ENCODE measurements at regions not wholly inside any gene's neighbourhood (a gene's known extent, or its start where the extent isn't known, plus 50 kb on each side); places are given as distances from the start of the nearest gene placed in this dataset.

DNA sequence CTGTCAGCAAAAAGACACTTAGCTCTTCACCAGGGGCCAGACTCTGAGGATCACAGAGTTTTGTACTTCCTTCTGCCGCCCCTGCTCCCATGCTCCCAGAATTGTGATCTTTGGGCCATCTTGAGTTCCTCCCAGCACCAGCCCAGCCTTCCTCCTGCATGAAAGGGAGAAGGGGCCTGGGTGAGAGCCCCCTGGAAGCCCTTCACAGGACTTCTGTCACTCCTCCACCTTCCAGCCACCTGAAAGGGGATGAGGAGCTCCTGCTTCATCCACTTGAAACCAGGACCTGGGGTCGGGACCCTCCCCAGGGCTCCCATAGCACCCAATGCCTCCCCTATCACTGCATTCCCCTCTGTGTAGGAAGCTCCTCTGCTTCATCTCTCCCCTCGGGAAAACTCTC is 174.2 kb downstream of the BUD13 start:
- DNase-seq: no peak

DNA sequence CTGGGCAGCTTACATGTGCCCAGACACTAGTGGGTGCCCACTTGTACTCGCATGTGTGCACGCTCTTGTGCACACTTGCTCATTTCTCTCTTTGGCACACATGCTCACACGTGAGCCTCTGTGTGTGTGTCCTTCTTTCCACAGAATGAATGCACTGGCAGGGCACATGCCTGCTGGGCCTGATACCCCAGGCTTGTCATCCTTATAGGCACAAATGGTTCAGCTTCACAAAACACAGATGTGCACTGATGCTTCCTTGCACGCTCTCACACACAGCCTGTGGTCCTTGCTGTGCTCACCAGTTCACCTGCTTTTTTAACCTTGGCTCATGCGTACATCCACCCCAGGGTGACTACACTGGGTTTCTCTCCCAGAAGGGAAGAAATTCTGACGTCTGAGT is 174.8 kb downstream of the BUD13 start:
- DNase-seq: no peak

- DNase-seq: no peak
These were observed 176.2 kb downstream of the BUD13 start for GRCh38 chr11:116596346-116597260.

DNA sequence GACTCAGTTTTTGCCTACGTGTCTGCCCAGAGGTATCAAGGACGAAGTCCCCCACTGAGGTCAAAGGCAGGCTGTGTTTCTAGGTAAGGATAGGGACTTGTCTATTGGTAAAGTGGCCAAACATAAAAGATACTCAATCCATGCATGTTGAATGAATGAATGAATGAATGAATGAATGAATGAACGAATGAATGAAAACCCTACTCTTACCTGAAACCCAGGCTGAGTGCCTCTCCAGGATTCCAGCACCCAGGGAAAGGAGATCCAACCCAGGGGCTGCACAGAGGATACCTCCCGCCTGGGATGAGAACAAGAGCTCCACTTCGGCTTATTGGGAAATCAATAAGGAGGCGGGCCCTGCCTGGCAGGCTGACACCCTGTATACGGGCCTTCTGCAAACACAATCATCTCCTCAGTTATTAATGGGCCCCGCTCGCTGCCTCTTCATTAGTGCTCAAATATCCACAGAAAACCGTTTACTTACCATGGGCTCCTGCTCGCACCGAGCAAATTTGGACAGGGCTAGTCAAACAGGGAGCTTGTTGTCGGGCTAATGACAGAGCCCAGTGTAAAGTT is 177.4 kb downstream of the BUD13 start:
- DNase-seq: no peak

GRCh38 chr11:116590844-116591570 is 181.8 kb downstream of the BUD13 start:
- DNase-seq: no peak

DNA sequence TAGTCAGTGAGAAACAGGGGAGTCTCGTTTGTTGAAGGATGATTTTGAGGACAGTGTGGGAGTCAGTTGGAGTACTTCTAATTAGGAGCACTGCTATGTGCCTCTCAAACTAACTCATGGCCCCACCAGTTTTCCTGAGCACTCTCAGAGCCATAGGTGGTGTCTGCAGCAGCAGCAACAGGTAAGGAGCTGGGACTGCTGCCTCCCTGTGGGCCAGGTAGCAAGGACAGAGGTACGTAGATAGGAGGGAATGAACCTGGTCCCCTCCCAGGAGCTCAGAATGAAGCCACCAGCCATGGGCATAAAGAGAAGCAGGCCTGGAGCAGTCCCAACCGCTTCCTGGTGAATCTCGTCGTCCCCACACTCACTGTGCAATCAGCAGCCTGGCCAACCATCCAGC is 183.4 kb downstream of the BUD13 start:
- DNase-seq: no peak

- DNase-seq: no peak
These were observed 186.4 kb downstream of the BUD13 start for GRCh38 chr11:116586392-116586791.

GRCh38 chr11:116582571-116582970 is 190.2 kb downstream of the BUD13 start:
- no peak for DNase-seq

DNA sequence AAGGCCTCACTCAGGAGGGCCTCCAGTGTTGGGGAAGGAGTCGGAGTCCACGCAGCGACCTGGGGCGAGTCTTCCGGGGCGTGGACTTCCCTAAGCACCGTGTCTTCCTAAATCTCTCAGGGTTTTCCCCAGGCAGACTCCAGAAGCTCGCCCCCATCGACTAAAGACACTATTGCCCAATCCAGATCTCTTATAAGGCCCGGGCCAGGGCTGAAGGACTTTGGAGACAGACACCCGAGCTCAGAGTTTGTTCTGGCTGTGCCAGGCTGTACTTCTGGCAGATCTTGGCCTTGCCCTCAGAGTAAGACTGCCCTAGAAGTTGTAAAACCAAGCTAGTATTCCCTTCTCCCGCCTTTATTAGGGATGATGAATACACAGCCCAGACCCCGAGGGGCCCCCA is 191.4 kb downstream of the BUD13 start:
- DNase-seq: no peak

- no peak for DNase-seq
These were observed 192.0 kb downstream of the BUD13 start for GRCh38 chr11:116580799-116581198.

DNA sequence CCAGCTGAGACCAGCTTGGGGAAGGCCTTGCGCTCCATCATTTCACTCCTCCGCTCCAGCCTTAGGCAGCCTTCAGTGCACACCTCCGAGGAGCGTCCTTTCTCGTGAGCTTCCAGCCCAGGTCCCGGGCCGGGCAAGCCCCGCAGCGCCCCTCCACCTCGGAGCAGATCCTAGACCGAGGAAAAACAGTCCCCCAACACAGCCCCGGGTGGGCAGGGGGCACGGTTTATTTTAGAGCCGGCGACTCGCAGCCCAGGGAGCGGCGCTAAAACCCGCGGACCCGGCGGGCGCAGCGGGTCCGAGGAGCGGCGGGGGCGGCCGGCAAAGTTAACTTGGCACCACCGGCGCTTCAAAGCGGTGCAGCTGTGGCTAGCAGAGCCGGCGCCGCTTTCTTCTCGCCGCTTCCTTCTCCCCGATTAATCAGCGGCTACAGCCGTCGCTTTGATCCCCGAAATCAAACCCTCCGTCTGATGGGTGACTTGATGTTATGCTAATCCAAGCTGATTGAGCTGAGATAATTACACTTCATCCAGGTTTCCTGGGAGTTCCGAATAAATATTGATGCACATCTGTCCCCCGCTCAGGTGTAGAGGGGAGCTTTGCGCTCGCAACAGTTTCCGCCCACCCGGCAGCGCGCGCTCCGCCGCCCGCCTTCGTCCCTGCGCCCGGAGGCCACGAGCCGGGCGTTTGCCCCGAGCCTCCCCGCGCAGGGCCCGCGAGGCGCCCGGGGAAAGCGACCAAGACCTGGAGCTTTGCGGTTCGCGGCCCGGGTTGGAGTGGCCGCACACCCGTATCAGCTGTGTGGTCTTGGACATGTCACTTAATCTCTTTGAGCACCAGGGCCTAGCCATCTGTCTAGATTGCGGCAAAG is 192.7 kb downstream of the BUD13 start:
- no peak for DNase-seq

- peak; percentile 46 for DNase-seq
These were observed 193.6 kb downstream of the BUD13 start for GRCh38 chr11:116579031-116579653.

DNA sequence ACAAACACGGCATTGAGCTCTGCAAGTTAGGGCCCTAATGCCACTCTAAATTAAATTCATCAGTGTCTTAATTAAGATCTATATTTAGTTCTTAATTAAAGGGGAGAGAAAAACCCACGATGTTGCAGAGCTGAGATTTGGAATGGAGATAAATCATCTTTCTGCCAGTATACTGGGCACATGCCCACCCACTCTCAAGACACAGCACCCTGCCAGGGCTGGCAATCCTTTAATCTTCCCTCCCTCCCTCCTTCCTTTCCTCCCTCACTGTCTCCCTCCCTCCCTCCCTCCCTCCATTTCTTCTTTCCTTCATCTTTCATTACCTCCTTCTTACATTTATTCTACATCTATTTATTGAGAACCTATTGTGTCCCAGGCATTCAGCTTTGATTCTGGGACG is 194.8 kb downstream of the BUD13 start:
- DNase-seq: no peak

DNA sequence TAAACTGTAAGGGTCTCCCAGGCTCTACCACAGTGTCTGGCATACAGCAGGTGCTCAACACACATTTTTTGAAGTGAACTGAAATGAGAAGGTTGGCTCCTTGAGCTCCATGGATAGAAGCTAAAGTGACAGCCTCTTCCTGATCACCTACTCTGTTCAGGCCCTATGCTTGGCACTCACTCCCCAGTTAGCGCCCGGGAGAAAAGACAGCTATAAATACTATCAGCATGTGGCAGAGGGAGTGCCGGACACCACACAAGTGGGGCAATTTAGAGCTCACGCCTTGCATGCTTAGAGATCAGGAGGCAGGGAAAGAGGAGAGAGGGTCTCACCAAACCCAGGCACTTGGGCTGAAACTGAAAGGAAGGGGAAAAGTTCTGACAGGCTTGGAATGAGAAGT is 195.5 kb downstream of the BUD13 start:
- no peak for DNase-seq

GRCh38 chr11:116576526-116576925 is 196.3 kb downstream of the BUD13 start:
- DNase-seq: no peak

GRCh38 chr11:116567721-116568242 is 205.0 kb downstream of the BUD13 start:
- DNase-seq: no peak

DNA sequence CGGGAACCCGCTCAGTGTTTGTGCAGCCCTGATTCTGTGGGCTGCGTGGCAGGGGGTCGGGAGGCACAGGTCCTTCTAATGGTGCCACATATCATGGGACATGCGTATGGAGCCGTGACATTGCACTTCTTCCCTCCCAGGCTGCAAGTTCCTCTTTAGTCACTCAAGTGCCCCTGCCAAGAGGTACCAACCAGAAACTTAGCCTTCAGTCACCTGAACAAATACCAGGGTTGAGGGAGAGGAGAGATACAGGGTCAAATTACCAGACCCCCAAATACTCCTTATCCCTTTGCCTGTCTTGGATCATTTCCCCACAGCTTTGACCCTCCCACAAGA is 209.1 kb downstream of the BUD13 start:
- no peak for DNase-seq

GRCh38 chr11:116563028-116563711 is 209.6 kb downstream of the BUD13 start:
- no peak for DNase-seq

DNA sequence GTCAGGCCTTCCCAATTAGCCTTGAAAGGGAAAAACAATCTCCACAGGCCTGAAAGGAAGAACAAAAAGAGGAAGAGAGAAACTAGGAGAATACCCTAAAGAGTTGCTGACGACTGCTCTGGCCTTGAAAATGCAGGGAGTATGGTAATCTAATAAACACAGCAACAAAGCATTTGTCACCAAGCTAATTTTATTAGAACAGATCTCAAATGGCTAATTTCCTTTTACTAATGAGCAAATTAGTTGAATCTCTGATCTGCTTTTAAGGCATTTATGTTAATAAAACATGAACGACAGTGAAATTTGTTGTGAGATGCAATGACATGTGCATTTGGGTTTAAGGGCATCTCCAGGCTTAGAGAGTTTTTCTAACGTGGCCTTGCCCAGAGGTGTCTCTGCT is 212.2 kb downstream of the BUD13 start:
- DNase-seq: no peak

DNA sequence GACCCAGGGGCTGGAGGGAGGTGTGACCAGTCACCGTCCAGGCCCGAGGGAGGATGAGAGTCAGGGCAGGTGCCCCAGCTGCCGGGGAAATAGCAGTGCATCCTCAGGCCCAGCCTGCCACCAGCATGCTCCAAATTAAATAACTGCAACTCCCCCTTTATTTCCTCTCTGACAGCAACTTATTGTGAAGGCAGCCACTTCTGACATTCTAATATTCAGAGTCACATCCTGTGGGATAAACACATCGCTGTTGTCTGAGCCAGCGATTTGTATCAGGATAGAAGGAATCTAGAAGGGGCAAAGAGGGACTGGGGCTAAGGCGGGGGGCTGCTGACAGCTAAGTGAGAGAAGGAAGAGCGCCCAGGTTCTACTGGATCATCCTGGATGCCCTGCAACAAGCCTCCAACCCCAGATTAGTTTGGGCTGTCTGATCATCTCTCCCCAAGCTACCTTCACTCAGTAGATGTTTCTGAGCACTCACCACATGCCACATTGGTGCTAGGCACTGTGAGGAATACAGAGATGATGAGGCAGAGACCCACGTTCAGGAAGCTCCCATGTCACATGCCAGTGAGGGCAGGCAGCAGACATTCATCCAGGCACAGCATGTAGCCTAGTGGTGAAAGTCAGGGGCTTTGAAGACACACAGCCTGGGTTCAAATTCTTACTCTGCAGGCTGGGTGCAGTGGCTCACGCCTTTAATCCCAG is 214.1 kb downstream of the BUD13 start:
- DNase-seq: no peak

DNA sequence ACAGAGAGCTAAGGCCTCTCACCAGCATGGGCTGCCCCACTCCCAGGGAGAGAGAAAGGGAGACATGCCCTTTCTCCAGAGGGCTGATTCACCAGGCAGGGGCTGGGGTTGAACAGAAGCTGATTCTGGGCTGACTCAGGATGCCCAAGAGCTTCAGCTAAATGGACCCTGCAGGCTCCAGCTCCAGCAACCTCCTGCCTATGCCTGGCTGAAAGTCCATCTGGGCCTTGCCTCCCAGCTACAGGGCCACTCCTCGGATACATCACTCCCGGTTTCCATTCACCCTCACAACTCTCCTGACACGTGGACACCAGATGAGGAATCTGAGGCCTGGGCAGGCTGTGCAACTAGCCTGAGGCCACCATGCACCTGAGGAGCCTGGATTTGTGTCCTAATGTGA is 215.5 kb downstream of the BUD13 start:
- no peak for DNase-seq
